Lung (tissue), 11 donors: ENCODE measurements at regions not wholly inside any gene's neighbourhood (a gene's known extent, or its start where the extent isn't known, plus 50 kb on each side); places are given as distances from the start of the nearest gene placed in this dataset.

ENCODE experiments used
- ATAC-seq: fragments of 200-7000 bp; cut with Tn5 transposase; one replicate; pipeline ENCODE4 v1.9.1; 2020; ENCODE audit warnings: moderate number of reproducible peaks; ENCODE audit not compliant: insufficient read depth, low FRiP score
- DNase-seq, 3 donors: peaks; one replicate each; pipeline ENCODE4 v3.0.0-alpha.2; 2013 to 2017
- H3K27ac ChIP-seq, 2 donors: one replicate each; pipeline ENCODE4 v1.5.1; 2013; ENCODE audit warnings: mild to moderate bottlenecking in 2 of 2, moderate library complexity in 2 of 2, control low read depth in 1 of 2, inconsistent platforms in 1 of 2, low read depth in 1 of 2, low read length in 1 of 2
- H3K27me3 ChIP-seq, 3 donors: one replicate each; pipeline ENCODE4 v1.5.1; 2013; ENCODE audit warnings: low read length in 2 of 3; ENCODE audit not compliant: control insufficient read depth in 3 of 3, insufficient read depth in 3 of 3
- H3K36me3 ChIP-seq, 4 donors: one replicate each; pipeline ENCODE4 v1.5.1; 2013; ENCODE audit warnings: low read length in 4 of 4, mild to moderate bottlenecking in 1 of 4, moderate library complexity in 1 of 4; ENCODE audit not compliant: control insufficient read depth in 4 of 4, insufficient read depth in 4 of 4
- H3K4me1 ChIP-seq, 5 donors: one replicate each; pipeline ENCODE4 v1.5.1; 2013; ENCODE audit warnings: low read length in 5 of 5, mild to moderate bottlenecking in 2 of 5, moderate library complexity in 1 of 5; ENCODE audit not compliant: control insufficient read depth in 5 of 5, insufficient read depth in 5 of 5
- H3K4me3 ChIP-seq: one replicate; pipeline ENCODE4 v1.5.1; 2013; ENCODE audit warnings: mild to moderate bottlenecking, control low read depth, moderate library complexity
- H3K9ac ChIP-seq, 2 donors: one replicate each; pipeline ENCODE4 v1.5.1; 2013; ENCODE audit warnings: low read length in 2 of 2, control low read depth in 1 of 2; ENCODE audit not compliant: insufficient read depth in 1 of 2
- H3K9me3 ChIP-seq, 4 donors: one replicate each; pipeline ENCODE4 v1.5.1; 2013; ENCODE audit warnings: low read length in 3 of 4, mild to moderate bottlenecking in 1 of 4, moderate library complexity in 1 of 4; ENCODE audit not compliant: control insufficient read depth in 4 of 4, insufficient read depth in 3 of 4
- CTCF ChIP-seq: IDR thresholded peaks from 2 replicates; pipeline ENCODE4 v1.5.1; 2012; ENCODE audit warnings: mild to moderate bottlenecking; ENCODE audit errors: control extremely low read depth, extremely low read depth
- WGBS, 2 donors: extraction: QIAGEN DNeasy Blood & Tissue Kit; methylation state at CpG; one replicate each; pipeline ENCODE4 v1.1.7; 2013; 5-methylcytosine and 5-hydroxymethylcytosine counted together
- donor health status: control.
- donor health status: control.
- donor health status: Bipolar disorder and iron deficiency.
- donor health status: healthy.
- donor health status: DM: yes; HTN: yes; CAD: no.

GRCh38 chr3:76652524-76652923, 387.4 kb upstream of the ROBO2 start:
- H3K4me1 ChIP-seq, result no peaks in the 10 kb centered on the region
- no peaks in the 10 kb centered on the region for H3K36me3 ChIP-seq
- H3K4me3 ChIP-seq, result no peak overlapping the region
- H3K9me3 ChIP-seq, result peaks cover 0 to 2% (median 0%) of the 10 kb centered on the region in 4 donors
- H3K27me3 ChIP-seq, result no peaks in the 10 kb centered on the region
- no peak for DNase-seq
- 86 to 88% methylated on average over 1 of the region's 1 CpG for WGBS, 2 donors
- TF ChIP-seq CTCF, result no peak
- no peak overlapping the region for H3K9ac ChIP-seq
- ATAC-seq, result no peak
- H3K27ac ChIP-seq, result no peak overlapping the region

GRCh38 chr3:76653640-76654251, 386.2 kb upstream of the ROBO2 start:
- TF ChIP-seq CTCF, result no peak
- Histone ChIP-seq H3K9me3 (peaks cover 0 to 2% (median 0%) of the 10 kb centered on the region in 4 donors), H3K36me3 (no peaks in the 10 kb centered on the region), H3K4me1 (no peaks in the 10 kb centered on the region), H3K9ac (no peak overlapping the region), H3K4me3 (no peak overlapping the region), H3K27me3 (no peaks in the 10 kb centered on the region), H3K27ac (no peak overlapping the region)
- ATAC-seq (no peak), DNase-seq (no peak)
- 87% methylated on average over 6 of the region's 6 CpGs for WGBS, 2 donors

- H3K4me1 ChIP-seq, result no peaks in the 10 kb centered on the region
- H3K36me3 ChIP-seq, result no peaks in the 10 kb centered on the region
- no peak overlapping the region for H3K4me3 ChIP-seq
- H3K27ac ChIP-seq, result no peak overlapping the region
- 71 to 76% methylated on average over 4 of the region's 4 CpGs for WGBS, 2 donors
- no peak for DNase-seq
- no peak for ATAC-seq
- no peaks in the 10 kb centered on the region for H3K27me3 ChIP-seq
- no peaks in the 10 kb centered on the region for H3K9me3 ChIP-seq
- TF ChIP-seq CTCF, result no peak
- H3K9ac ChIP-seq, result no peak overlapping the region
Measured at GRCh38 chr3:76656531-76657070, 383.3 kb upstream of the ROBO2 start.

- DNase-seq, result no peak
- no peak overlapping the region for H3K27ac ChIP-seq
- WGBS, 2 donors, result 95 to 96% methylated on average over 5 of the region's 5 CpGs
- H3K36me3 ChIP-seq, result no peaks in the 10 kb centered on the region
- no peak for ATAC-seq
- no peak overlapping the region for H3K9ac ChIP-seq
- H3K4me1 ChIP-seq, result no peaks in the 10 kb centered on the region
- H3K4me3 ChIP-seq, result no peak overlapping the region
- no peaks in the 10 kb centered on the region for H3K9me3 ChIP-seq
- no peak for TF ChIP-seq CTCF
- no peaks in the 10 kb centered on the region for H3K27me3 ChIP-seq
Measured at GRCh38 chr3:76657909-76658308, 382.0 kb upstream of the ROBO2 start.
